ENCODE measurements at regions not wholly inside any gene's neighbourhood (a gene's known extent, or its start where the extent isn't known, plus 50 kb on each side); places are given as distances from the start of the nearest gene placed in this dataset.

GRCh38 chr21:14722841-14723483, 176.8 kb upstream of the SAMSN1 start:
- DNase-seq (ENCODE audit: low read depth, low spot score), result no peak

- no peak for DNase-seq (ENCODE audit: low read depth, low spot score)
Measured at GRCh38 chr21:14720237-14720636, 174.1 kb upstream of the SAMSN1 start.

GRCh38 chr21:14718951-14719350, 172.8 kb upstream of the SAMSN1 start:
- DNase-seq (ENCODE audit: low read depth, low spot score), result no peak

GRCh38 chr21:14716761-14717396, 170.8 kb upstream of the SAMSN1 start:
- no peak for DNase-seq (ENCODE audit: low read depth, low spot score)

- no peak for DNase-seq (ENCODE audit: low read depth, low spot score)
Measured at GRCh38 chr21:14713109-14713508, 167.0 kb upstream of the SAMSN1 start.

- no peak for DNase-seq (ENCODE audit: low read depth, low spot score)
Measured at GRCh38 chr21:14712121-14712715, 166.1 kb upstream of the SAMSN1 start.

- no peak for DNase-seq (ENCODE audit: low read depth, low spot score)
Measured at GRCh38 chr21:14711287-14711686, 165.2 kb upstream of the SAMSN1 start.

GRCh38 chr21:14707511-14708020, 161.5 kb upstream of the SAMSN1 start:
- DNase-seq (ENCODE audit: low read depth, low spot score), result no peak

- DNase-seq (ENCODE audit: low read depth, low spot score), result no peak
Measured at GRCh38 chr21:14706712-14707510, 160.8 kb upstream of the SAMSN1 start.

- no peak for DNase-seq (ENCODE audit: low read depth, low spot score)
Measured at GRCh38 chr21:14699433-14700407, 153.6 kb upstream of the SAMSN1 start.

- DNase-seq (ENCODE audit: low read depth, low spot score), result no peak
Measured at GRCh38 chr21:14697769-14698168, 151.7 kb upstream of the SAMSN1 start.

- DNase-seq (ENCODE audit: low read depth, low spot score), result no peak
Measured at GRCh38 chr21:14694817-14695216, 148.7 kb upstream of the SAMSN1 start.

GRCh38 chr21:14693997-14694396, 147.9 kb upstream of the SAMSN1 start:
- DNase-seq (ENCODE audit: low read depth, low spot score), result no peak

GRCh38 chr21:14691914-14692313, 145.8 kb upstream of the SAMSN1 start:
- DNase-seq (ENCODE audit: low read depth, low spot score), result no peak

GRCh38 chr21:14690886-14691285, 144.8 kb upstream of the SAMSN1 start:
- no peak for DNase-seq (ENCODE audit: low read depth, low spot score)

- no peak for DNase-seq (ENCODE audit: low read depth, low spot score)
Measured at GRCh38 chr21:14688936-14689335, 142.8 kb upstream of the SAMSN1 start.

GRCh38 chr21:14688412-14688811, 142.3 kb upstream of the SAMSN1 start:
- DNase-seq (ENCODE audit: low read depth, low spot score), result no peak

- peak; percentile 23 for DNase-seq (ENCODE audit: low read depth, low spot score)
Measured at GRCh38 chr21:14687268-14687625, 141.1 kb upstream of the SAMSN1 start.

GRCh38 chr21:14686466-14687267, 140.6 kb upstream of the SAMSN1 start:
- peak; percentile 29 for DNase-seq (ENCODE audit: low read depth, low spot score)

GRCh38 chr21:14685568-14685967, 139.5 kb upstream of the SAMSN1 start:
- no peak for DNase-seq (ENCODE audit: low read depth, low spot score)

All from astrocyte of the hippocampus (primary cell).